Ecto neural progenitor cell (in vitro differentiated cells): ENCODE measurements at regions not wholly inside any gene's neighbourhood (a gene's known extent, or its start where the extent isn't known, plus 50 kb on each side); places are given as distances from the start of the nearest gene placed in this dataset.

Source experiments
- DNase-seq: peaks from one replicate; pipeline ENCODE4 v3.0.0-alpha.2; 2018; ENCODE audit warnings: low spot score

GRCh38 chr16:79929260-79929965 is 328.9 kb upstream of the MAF start:
- DNase-seq, result no peak

GRCh38 chr16:79928142-79928873 is 327.8 kb upstream of the MAF start:
- no peak for DNase-seq

GRCh38 chr16:79926451-79927205 is 326.1 kb upstream of the MAF start:
- no peak for DNase-seq

- DNase-seq, result no peak
These were observed 322.9 kb upstream of the MAF start for GRCh38 chr16:79923431-79923830.

- no peak for DNase-seq
These were observed 320.1 kb upstream of the MAF start for GRCh38 chr16:79920685-79921084.

GRCh38 chr16:79918916-79919315 is 318.4 kb upstream of the MAF start:
- no peak for DNase-seq

- no peak for DNase-seq
These were observed 315.2 kb upstream of the MAF start for GRCh38 chr16:79915761-79916160.

- no peak for DNase-seq
These were observed 314.6 kb upstream of the MAF start for GRCh38 chr16:79914961-79915720.

GRCh38 chr16:79912592-79913310 is 312.2 kb upstream of the MAF start:
- no peak for DNase-seq

- no peak for DNase-seq
These were observed 311.1 kb upstream of the MAF start for GRCh38 chr16:79911660-79912059.

- DNase-seq, result no peak
These were observed 309.0 kb upstream of the MAF start for GRCh38 chr16:79909571-79909970.

- no peak for DNase-seq
These were observed 302.9 kb upstream of the MAF start for GRCh38 chr16:79903471-79903870.

GRCh38 chr16:79902351-79902750 is 301.8 kb upstream of the MAF start:
- DNase-seq, result no peak

- no peak for DNase-seq
These were observed 301.0 kb upstream of the MAF start for GRCh38 chr16:79901522-79901921.

GRCh38 chr16:79899716-79900115 is 299.2 kb upstream of the MAF start:
- DNase-seq, result no peak

GRCh38 chr16:79899316-79899715 is 298.8 kb upstream of the MAF start:
- no peak for DNase-seq

- no peak for DNase-seq
These were observed 298.2 kb upstream of the MAF start for GRCh38 chr16:79898703-79899102.

GRCh38 chr16:79897453-79898146 is 297.1 kb upstream of the MAF start:
- no peak for DNase-seq

- no peak for DNase-seq
These were observed 296.5 kb upstream of the MAF start for GRCh38 chr16:79897104-79897452.

- DNase-seq, result no peak
These were observed 295.3 kb upstream of the MAF start for GRCh38 chr16:79895917-79896203.
